ENCODE measurements at regions not wholly inside any gene's neighbourhood (a gene's known extent, or its start where the extent isn't known, plus 50 kb on each side); places are given as distances from the start of the nearest gene placed in this dataset.

DNA sequence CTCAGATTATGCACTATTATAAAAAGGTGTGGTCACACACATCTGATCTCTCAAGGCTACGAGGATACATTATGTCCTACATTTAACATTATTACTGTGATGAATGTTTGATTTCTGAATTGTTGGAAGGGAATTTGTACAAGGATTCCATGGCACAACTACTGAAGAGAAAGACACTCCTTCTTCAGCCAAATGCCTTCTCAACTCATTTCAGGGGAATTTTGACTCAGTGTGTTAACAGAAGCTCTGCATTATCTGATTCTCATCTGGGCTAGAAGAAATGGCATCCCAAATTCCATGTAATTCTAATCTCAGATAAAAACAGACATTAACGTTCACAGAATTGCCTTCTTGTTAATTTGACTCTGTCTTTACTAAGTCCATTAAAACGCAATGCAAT, 477.7 kb downstream of the PDGFC start:
- Histone ChIP-seq H3K27ac (ENCODE audit: low read depth) (no peak overlapping the region), H4K20me1 (replicated peaks; ENCODE audit: insufficient read depth) (no peaks in the 10 kb centered on the region), H3K9me2 (ENCODE audit: insufficient read depth) (0 out of 2 replicates have a peak, but pooled peaks cover 3% of the 10 kb centered on the region), H3K27me3 (ENCODE audit: insufficient read depth) (no peaks in the 10 kb centered on the region), H3F3A (replicated peaks; ENCODE audit: low read depth) (no peaks in the 10 kb centered on the region), H3K4me1 (ENCODE audit: insufficient read depth) (peaks cover 2% of the 10 kb centered on the region; the same call in 1 of the 2 replicates), H3K79me2 (replicated peaks; ENCODE audit: insufficient read depth) (no peaks in the 10 kb centered on the region), H2AFZ (no peak overlapping the region), H3K4me3 (no peak overlapping the region), H3K4me2 (no peak overlapping the region), H3K36me3 (ENCODE audit: insufficient read depth) (no peaks in the 10 kb centered on the region)
- no peak for TF ChIP-seq POLR2AphosphoS5 (IDR thresholded peaks at IDR 0.05; ENCODE audit: low read depth)
- no peak for TF ChIP-seq ZNF331 (CRISPR knock-in tag; IDR thresholded peaks at IDR 0.05; ENCODE audit: low read depth)
- TF ChIP-seq, protein P1, sequence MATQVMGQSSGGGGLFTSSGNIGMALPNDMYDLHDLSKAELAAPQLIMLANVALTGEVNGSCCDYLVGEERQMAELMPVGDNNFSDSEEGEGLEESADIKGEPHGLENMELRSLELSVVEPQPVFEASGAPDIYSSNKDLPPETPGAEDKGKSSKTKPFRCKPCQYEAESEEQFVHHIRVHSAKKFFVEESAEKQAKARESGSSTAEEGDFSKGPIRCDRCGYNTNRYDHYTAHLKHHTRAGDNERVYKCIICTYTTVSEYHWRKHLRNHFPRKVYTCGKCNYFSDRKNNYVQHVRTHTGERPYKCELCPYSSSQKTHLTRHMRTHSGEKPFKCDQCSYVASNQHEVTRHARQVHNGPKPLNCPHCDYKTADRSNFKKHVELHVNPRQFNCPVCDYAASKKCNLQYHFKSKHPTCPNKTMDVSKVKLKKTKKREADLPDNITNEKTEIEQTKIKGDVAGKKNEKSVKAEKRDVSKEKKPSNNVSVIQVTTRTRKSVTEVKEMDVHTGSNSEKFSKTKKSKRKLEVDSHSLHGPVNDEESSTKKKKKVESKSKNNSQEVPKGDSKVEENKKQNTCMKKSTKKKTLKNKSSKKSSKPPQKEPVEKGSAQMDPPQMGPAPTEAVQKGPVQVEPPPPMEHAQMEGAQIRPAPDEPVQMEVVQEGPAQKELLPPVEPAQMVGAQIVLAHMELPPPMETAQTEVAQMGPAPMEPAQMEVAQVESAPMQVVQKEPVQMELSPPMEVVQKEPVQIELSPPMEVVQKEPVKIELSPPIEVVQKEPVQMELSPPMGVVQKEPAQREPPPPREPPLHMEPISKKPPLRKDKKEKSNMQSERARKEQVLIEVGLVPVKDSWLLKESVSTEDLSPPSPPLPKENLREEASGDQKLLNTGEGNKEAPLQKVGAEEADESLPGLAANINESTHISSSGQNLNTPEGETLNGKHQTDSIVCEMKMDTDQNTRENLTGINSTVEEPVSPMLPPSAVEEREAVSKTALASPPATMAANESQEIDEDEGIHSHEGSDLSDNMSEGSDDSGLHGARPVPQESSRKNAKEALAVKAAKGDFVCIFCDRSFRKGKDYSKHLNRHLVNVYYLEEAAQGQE (IDR thresholded peaks at IDR 0.05; ENCODE audit: unreplicated experiment): no peak
- no peak for TF ChIP-seq ZNF114 (CRISPR knock-in tag; IDR thresholded peaks at IDR 0.05)
- no peak for TF ChIP-seq CREB1 (CRISPR knock-in tag; IDR thresholded peaks at IDR 0.05; ENCODE audit: low read depth)
- no peaks in the 10 kb centered on the region for H3K27me3 Mint-ChIP-seq (ENCODE audit: insufficient read depth, low read depth, poor library complexity)
- H3K9me3 Mint-ChIP-seq: no peaks in the 10 kb centered on the region; the same call in 2 of the 3 replicates
- no peak for DNase-seq (ENCODE audit: low spot score)
- H3K27ac Mint-ChIP-seq: no peak overlapping the region
- no peaks in the 10 kb centered on the region for H3K4me1 Mint-ChIP-seq
- ATAC-seq: no peak
- H3K4me3 Mint-ChIP-seq: no peak overlapping the region
- H3K36me3 Mint-ChIP-seq (ENCODE audit: low read depth): no peaks in the 10 kb centered on the region

DNA sequence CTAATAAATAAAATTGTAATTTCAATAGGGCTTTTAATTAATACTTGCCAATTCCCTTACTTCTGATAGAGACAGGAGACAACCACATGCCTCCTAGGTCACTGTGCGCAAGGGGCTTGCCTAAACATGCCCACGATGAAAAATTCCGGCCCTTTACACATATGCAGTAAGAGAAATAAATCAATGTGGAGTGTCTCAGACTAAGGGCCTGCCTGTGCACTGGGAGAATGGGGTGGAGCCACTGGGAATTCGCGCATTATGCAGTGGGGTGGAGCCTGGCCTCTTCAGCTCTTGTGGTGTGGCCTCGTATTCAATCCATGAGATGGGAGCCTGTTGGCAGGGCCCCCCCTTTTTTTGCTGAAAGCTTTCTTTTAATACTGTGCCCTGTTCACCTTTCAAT, 484.5 kb downstream of the PDGFC start:
- Histone ChIP-seq H3K36me3 (ENCODE audit: insufficient read depth) (no peaks in the 10 kb centered on the region), H3K4me3 (no peak overlapping the region), H3K4me2 (no peak overlapping the region), H3K27ac (ENCODE audit: low read depth) (no peak overlapping the region), H4K20me1 (replicated peaks; ENCODE audit: insufficient read depth) (no peaks in the 10 kb centered on the region), H3K4me1 (ENCODE audit: insufficient read depth) (no peaks in the 10 kb centered on the region), H3F3A (replicated peaks; ENCODE audit: low read depth) (no peaks in the 10 kb centered on the region), H3K9me2 (ENCODE audit: insufficient read depth) (0 out of 2 replicates have a peak, but pooled peaks cover 3% of the 10 kb centered on the region), H3K79me2 (replicated peaks; ENCODE audit: insufficient read depth) (no peaks in the 10 kb centered on the region), H3K27me3 (ENCODE audit: insufficient read depth) (no peaks in the 10 kb centered on the region), H2AFZ (no peak overlapping the region)
- Mint-ChIP-seq H3K9me3 (peaks cover 4% of the 10 kb centered on the region; the same call in 2 of the 3 replicates), H3K27ac (no peak overlapping the region), H3K27me3 (ENCODE audit: insufficient read depth, low read depth, poor library complexity) (no peaks in the 10 kb centered on the region), H3K4me1 (no peaks in the 10 kb centered on the region), H3K4me3 (no peak overlapping the region), H3K36me3 (ENCODE audit: low read depth) (peaks cover 3% of the 10 kb centered on the region; the same call in 1 of the 3 replicates)
- ATAC-seq: no peak
- no peak for DNase-seq (ENCODE audit: low spot score)
- no peak for TF ChIP-seq EZH2phosphoT487 (IDR thresholded peaks at IDR 0.05; ENCODE audit: unreplicated experiment)
- TF ChIP-seq CREB1 (CRISPR knock-in tag; IDR thresholded peaks at IDR 0.05; ENCODE audit: low read depth): no peak
- TF ChIP-seq, protein P2, sequence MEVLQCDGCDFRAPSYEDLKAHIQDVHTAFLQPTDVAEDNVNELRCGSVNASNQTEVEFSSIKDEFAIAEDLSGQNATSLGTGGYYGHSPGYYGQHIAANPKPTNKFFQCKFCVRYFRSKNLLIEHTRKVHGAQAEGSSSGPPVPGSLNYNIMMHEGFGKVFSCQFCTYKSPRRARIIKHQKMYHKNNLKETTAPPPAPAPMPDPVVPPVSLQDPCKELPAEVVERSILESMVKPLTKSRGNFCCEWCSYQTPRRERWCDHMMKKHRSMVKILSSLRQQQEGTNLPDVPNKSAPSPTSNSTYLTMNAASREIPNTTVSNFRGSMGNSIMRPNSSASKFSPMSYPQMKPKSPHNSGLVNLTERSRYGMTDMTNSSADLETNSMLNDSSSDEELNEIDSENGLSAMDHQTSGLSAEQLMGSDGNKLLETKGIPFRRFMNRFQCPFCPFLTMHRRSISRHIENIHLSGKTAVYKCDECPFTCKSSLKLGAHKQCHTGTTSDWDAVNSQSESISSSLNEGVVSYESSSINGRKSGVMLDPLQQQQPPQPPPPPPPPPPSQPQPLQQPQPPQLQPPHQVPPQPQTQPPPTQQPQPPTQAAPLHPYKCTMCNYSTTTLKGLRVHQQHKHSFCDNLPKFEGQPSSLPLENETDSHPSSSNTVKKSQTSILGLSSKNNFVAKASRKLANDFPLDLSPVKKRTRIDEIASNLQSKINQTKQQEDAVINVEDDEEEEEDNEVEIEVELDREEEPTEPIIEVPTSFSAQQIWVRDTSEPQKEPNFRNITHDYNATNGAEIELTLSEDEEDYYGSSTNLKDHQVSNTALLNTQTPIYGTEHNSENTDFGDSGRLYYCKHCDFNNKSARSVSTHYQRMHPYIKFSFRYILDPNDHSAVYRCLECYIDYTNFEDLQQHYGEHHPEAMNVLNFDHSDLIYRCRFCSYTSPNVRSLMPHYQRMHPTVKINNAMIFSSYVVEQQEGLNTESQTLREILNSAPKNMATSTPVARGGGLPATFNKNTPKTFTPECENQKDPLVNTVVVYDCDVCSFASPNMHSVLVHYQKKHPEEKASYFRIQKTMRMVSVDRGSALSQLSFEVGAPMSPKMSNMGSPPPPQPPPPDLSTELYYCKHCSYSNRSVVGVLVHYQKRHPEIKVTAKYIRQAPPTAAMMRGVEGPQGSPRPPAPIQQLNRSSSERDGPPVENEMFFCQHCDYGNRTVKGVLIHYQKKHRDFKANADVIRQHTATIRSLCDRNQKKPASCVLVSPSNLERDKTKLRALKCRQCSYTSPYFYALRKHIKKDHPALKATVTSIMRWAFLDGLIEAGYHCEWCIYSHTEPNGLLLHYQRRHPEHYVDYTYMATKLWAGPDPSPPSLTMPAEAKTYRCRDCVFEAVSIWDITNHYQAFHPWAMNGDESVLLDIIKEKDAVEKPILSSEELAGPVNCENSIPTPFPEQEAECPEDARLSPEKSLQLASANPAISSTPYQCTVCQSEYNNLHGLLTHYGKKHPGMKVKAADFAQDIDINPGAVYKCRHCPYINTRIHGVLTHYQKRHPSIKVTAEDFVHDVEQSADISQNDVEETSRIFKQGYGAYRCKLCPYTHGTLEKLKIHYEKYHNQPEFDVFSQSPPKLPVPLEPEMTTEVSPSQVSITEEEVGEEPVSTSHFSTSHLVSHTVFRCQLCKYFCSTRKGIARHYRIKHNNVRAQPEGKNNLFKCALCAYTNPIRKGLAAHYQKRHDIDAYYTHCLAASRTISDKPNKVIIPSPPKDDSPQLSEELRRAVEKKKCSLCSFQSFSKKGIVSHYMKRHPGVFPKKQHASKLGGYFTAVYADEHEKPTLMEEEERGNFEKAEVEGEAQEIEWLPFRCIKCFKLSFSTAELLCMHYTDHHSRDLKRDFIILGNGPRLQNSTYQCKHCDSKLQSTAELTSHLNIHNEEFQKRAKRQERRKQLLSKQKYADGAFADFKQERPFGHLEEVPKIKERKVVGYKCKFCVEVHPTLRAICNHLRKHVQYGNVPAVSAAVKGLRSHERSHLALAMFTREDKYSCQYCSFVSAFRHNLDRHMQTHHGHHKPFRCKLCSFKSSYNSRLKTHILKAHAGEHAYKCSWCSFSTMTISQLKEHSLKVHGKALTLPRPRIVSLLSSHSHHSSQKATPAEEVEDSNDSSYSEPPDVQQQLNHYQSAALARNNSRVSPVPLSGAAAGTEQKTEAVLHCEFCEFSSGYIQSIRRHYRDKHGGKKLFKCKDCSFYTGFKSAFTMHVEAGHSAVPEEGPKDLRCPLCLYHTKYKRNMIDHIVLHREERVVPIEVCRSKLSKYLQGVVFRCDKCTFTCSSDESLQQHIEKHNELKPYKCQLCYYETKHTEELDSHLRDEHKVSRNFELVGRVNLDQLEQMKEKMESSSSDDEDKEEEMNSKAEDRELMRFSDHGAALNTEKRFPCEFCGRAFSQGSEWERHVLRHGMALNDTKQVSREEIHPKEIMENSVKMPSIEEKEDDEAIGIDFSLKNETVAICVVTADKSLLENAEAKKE (CRISPR knock-in tag; IDR thresholded peaks at IDR 0.05): no peak
- TF ChIP-seq, protein P1 (IDR thresholded peaks at IDR 0.05; ENCODE audit: unreplicated experiment): no peak
- no peak for TF ChIP-seq NANOG (IDR thresholded peaks at IDR 0.05; ENCODE audit: borderline replicate concordance)

All from GM23338 (cell line).